ENCODE measurements at regions not wholly inside any gene's neighbourhood (a gene's known extent, or its start where the extent isn't known, plus 50 kb on each side); places are given as distances from the start of the nearest gene placed in this dataset.

- DNase-seq (ENCODE audit: low spot score) = no peak
Observed at GRCh38 chr1:57637155-57637554, 213.3 kb upstream of the DAB1 start.

GRCh38 chr1:57633881-57634280 lies 210.0 kb upstream of the DAB1 start:
- DNase-seq (ENCODE audit: low spot score) = no peak

- no peak for DNase-seq (ENCODE audit: low spot score)
Observed at GRCh38 chr1:57633056-57633455, 209.2 kb upstream of the DAB1 start.

- no peak for DNase-seq (ENCODE audit: low spot score)
Observed at GRCh38 chr1:57632401-57632800, 208.5 kb upstream of the DAB1 start.

GRCh38 chr1:57627612-57628011 lies 203.8 kb upstream of the DAB1 start:
- no peak for DNase-seq (ENCODE audit: low spot score)

GRCh38 chr1:57623791-57624538 lies 200.1 kb upstream of the DAB1 start:
- no peak for DNase-seq (ENCODE audit: low spot score)

GRCh38 chr1:57623039-57623790 lies 199.4 kb upstream of the DAB1 start:
- DNase-seq (ENCODE audit: low spot score) = no peak

- no peak for DNase-seq (ENCODE audit: low spot score)
Observed at GRCh38 chr1:57621776-57622175, 197.9 kb upstream of the DAB1 start.

GRCh38 chr1:57620605-57621004 lies 196.7 kb upstream of the DAB1 start:
- no peak for DNase-seq (ENCODE audit: low spot score)

GRCh38 chr1:57616921-57617320 lies 193.1 kb upstream of the DAB1 start:
- no peak for DNase-seq (ENCODE audit: low spot score)

GRCh38 chr1:57615956-57616355 lies 192.1 kb upstream of the DAB1 start:
- DNase-seq (ENCODE audit: low spot score) = no peak

GRCh38 chr1:57612833-57613232 lies 189.0 kb upstream of the DAB1 start:
- no peak for DNase-seq (ENCODE audit: low spot score)

GRCh38 chr1:57605933-57606332 lies 182.1 kb upstream of the DAB1 start:
- DNase-seq (ENCODE audit: low spot score) = no peak

GRCh38 chr1:57603696-57604095 lies 179.8 kb upstream of the DAB1 start:
- DNase-seq (ENCODE audit: low spot score) = no peak

GRCh38 chr1:57600424-57600823 lies 176.6 kb upstream of the DAB1 start:
- DNase-seq (ENCODE audit: low spot score) = no peak

GRCh38 chr1:57599236-57599994 lies 175.6 kb upstream of the DAB1 start:
- no peak for DNase-seq (ENCODE audit: low spot score)

GRCh38 chr1:57597036-57597435 lies 173.2 kb upstream of the DAB1 start:
- no peak for DNase-seq (ENCODE audit: low spot score)

- DNase-seq (ENCODE audit: low spot score) = no peak
Observed at GRCh38 chr1:57594002-57594401, 170.1 kb upstream of the DAB1 start.

GRCh38 chr1:57591842-57592241 lies 168.0 kb upstream of the DAB1 start:
- no peak for DNase-seq (ENCODE audit: low spot score)

GRCh38 chr1:57590978-57591377 lies 167.1 kb upstream of the DAB1 start:
- DNase-seq (ENCODE audit: low spot score) = no peak

GRCh38 chr1:57586842-57587241 lies 163.0 kb upstream of the DAB1 start:
- no peak for DNase-seq (ENCODE audit: low spot score)

GRCh38 chr1:57578680-57579079 lies 154.8 kb upstream of the DAB1 start:
- DNase-seq (ENCODE audit: low spot score) = no peak

GRCh38 chr1:57578099-57578498 lies 154.2 kb upstream of the DAB1 start:
- no peak for DNase-seq (ENCODE audit: low spot score)

All from germinal center (tissue), 1 donor.